ENCODE measurements at regions not wholly inside any gene's neighbourhood (a gene's known extent, or its start where the extent isn't known, plus 50 kb on each side); places are given as distances from the start of the nearest gene placed in this dataset.
"Not testable (repeated sequence)": the region's sequence is repeated elsewhere in the genome, so short reads cannot be mapped to it uniquely, and the experiment has no call there.

GRCh38 chr14:53375599-53375998 lies 222.5 kb upstream of the DDHD1 start:
- Histone ChIP-seq H3K4me3 (ENCODE audit: low read length in 2 of 2) (no peak overlapping the region), H3K27me3 (ENCODE audit: control insufficient read depth in 1 of 2, insufficient read depth in 2 of 2, low read length in 1 of 2) (no peaks in the 10 kb centered on the region), H3K4me1 (ENCODE audit: control insufficient read depth in 1 of 2, insufficient read depth in 2 of 2, low read length in 2 of 2) (no peaks in the 10 kb centered on the region), H3K9me3 (ENCODE audit: control insufficient read depth, low read length) (no peaks in the 10 kb centered on the region), H3K36me3 (ENCODE audit: control insufficient read depth in 1 of 2, insufficient read depth in 2 of 2, low read length in 1 of 2) (no peaks in the 10 kb centered on the region), H3K27ac (ENCODE audit: low read depth in 1 of 2, low read length in 2 of 2) (no peak overlapping the region)
- intact Hi-C loops (cut with DNase I): no loop called here
- ATAC-seq (ENCODE audit: low FRiP score): no peak
- DNase-seq: no peak
- 4 to 9% methylated on average over 3 of the region's 3 CpGs for WGBS, 2 donors

GRCh38 chr14:53368711-53369201 lies 215.6 kb upstream of the DDHD1 start:
- H3K36me3 ChIP-seq (ENCODE audit: control insufficient read depth in 1 of 2, insufficient read depth in 2 of 2, low read length in 1 of 2): no peaks in the 10 kb centered on the region
- H3K27me3 ChIP-seq (ENCODE audit: control insufficient read depth in 1 of 2, insufficient read depth in 2 of 2, low read length in 1 of 2): no peaks in the 10 kb centered on the region
- peaks cover 2 to 6% of the 10 kb centered on the region in 2 donors for H3K4me1 ChIP-seq (ENCODE audit: control insufficient read depth in 1 of 2, insufficient read depth in 2 of 2, low read length in 2 of 2)
- H3K27ac ChIP-seq (ENCODE audit: low read depth in 1 of 2, low read length in 2 of 2): no peak overlapping the region
- intact Hi-C loops (cut with DNase I): no loop called here
- no peak overlapping the region for H3K4me3 ChIP-seq (ENCODE audit: low read length in 2 of 2)
- DNase-seq: no peak
- no peak for ATAC-seq (ENCODE audit: low FRiP score)
- no peaks in the 10 kb centered on the region for H3K9me3 ChIP-seq (ENCODE audit: control insufficient read depth, low read length)

GRCh38 chr14:53368066-53368465 lies 214.9 kb upstream of the DDHD1 start:
- Histone ChIP-seq H3K27me3 (ENCODE audit: control insufficient read depth in 1 of 2, insufficient read depth in 2 of 2, low read length in 1 of 2) (no peaks in the 10 kb centered on the region), H3K36me3 (ENCODE audit: control insufficient read depth in 1 of 2, insufficient read depth in 2 of 2, low read length in 1 of 2) (no peaks in the 10 kb centered on the region), H3K9me3 (ENCODE audit: control insufficient read depth, low read length) (no peaks in the 10 kb centered on the region), H3K27ac (ENCODE audit: low read depth in 1 of 2, low read length in 2 of 2) (no peak overlapping the region), H3K4me3 (ENCODE audit: low read length in 2 of 2) (no peak overlapping the region), H3K4me1 (ENCODE audit: control insufficient read depth in 1 of 2, insufficient read depth in 2 of 2, low read length in 2 of 2) (peaks cover 2 to 6% of the 10 kb centered on the region in 2 donors)
- 12 to 16% methylated on average over 4 of the region's 4 CpGs for WGBS, 2 donors
- intact Hi-C loops (cut with DNase I): no loop called here
- no peak for DNase-seq
- no peak for ATAC-seq (ENCODE audit: low FRiP score)

GRCh38 chr14:53367644-53368026 lies 214.5 kb upstream of the DDHD1 start:
- DNase-seq (no peak), ATAC-seq (ENCODE audit: low FRiP score) (peak; percentile 68)
- WGBS, 2 donors: 7 to 19% methylated on average over 4 of the region's 4 CpGs
- Histone ChIP-seq H3K4me1 (ENCODE audit: control insufficient read depth in 1 of 2, insufficient read depth in 2 of 2, low read length in 2 of 2) (peaks cover 2 to 6% of the 10 kb centered on the region in 2 donors), H3K36me3 (ENCODE audit: control insufficient read depth in 1 of 2, insufficient read depth in 2 of 2, low read length in 1 of 2) (no peaks in the 10 kb centered on the region), H3K27ac (ENCODE audit: low read depth in 1 of 2, low read length in 2 of 2) (no peak overlapping the region), H3K27me3 (ENCODE audit: control insufficient read depth in 1 of 2, insufficient read depth in 2 of 2, low read length in 1 of 2) (no peaks in the 10 kb centered on the region), H3K9me3 (ENCODE audit: control insufficient read depth, low read length) (no peaks in the 10 kb centered on the region), H3K4me3 (ENCODE audit: low read length in 2 of 2) (no peak overlapping the region)
- intact Hi-C loops (cut with DNase I): no loop called here

DNA sequence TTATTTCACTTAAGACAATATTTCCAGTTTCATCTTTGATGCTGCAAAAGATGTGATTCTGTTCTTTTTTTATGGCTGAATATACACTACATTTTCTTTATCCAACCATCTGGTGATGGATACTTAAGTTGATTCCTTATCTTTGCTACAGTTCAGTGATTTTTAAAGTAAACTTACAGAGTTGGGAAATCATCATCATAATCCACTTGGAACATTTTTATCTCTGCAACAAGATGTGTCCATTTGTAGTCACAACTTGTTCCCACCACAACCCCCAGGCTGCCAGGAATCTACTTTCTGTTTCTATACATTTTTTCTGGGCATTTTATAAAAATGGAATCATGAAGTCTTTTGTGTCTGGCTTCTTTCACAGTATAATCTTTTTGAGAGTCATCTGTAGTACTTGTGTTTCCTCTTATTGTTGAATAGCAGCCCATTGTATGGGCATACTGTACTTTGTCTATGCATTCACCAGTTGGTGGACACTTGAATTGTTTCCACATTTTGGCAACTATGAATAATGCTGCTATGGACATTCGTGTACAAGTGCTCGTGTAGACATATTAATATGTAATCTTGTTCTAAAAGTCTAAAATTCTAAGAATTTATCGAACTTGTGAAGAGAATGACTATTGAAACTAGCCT lies 212.5 kb upstream of the DDHD1 start:
- no peaks in the 10 kb centered on the region for H3K36me3 ChIP-seq (ENCODE audit: control insufficient read depth in 1 of 2, insufficient read depth in 2 of 2, low read length in 1 of 2)
- DNase-seq (no peak), ATAC-seq (ENCODE audit: low FRiP score) (no peak)
- no peak overlapping the region for H3K4me3 ChIP-seq (ENCODE audit: low read length in 2 of 2)
- no peaks in the 10 kb centered on the region for H3K27me3 ChIP-seq (ENCODE audit: control insufficient read depth in 1 of 2, insufficient read depth in 2 of 2, low read length in 1 of 2)
- no peak overlapping the region for H3K27ac ChIP-seq (ENCODE audit: low read depth in 1 of 2, low read length in 2 of 2)
- peaks cover 2 to 6% of the 10 kb centered on the region in 2 donors for H3K4me1 ChIP-seq (ENCODE audit: control insufficient read depth in 1 of 2, insufficient read depth in 2 of 2, low read length in 2 of 2)
- H3K9me3 ChIP-seq (ENCODE audit: control insufficient read depth, low read length): peaks cover 1% of the 10 kb centered on the region
- intact Hi-C loops (cut with DNase I): no loop called here
- WGBS, 2 donors: 89 to 92% methylated on average over 3 of the region's 3 CpGs

- DNase-seq; H3K27me3 ChIP-seq (ENCODE audit: control insufficient read depth in 1 of 2, insufficient read depth in 2 of 2, low read length in 1 of 2); ATAC-seq (ENCODE audit: low FRiP score); H3K4me3 ChIP-seq (ENCODE audit: low read length in 2 of 2); intact Hi-C loops (cut with DNase I); H3K4me1 ChIP-seq (ENCODE audit: control insufficient read depth in 1 of 2, insufficient read depth in 2 of 2, low read length in 2 of 2); H3K36me3 ChIP-seq (ENCODE audit: control insufficient read depth in 1 of 2, insufficient read depth in 2 of 2, low read length in 1 of 2); H3K27ac ChIP-seq (ENCODE audit: low read depth in 1 of 2, low read length in 2 of 2); H3K9me3 ChIP-seq (ENCODE audit: control insufficient read depth, low read length): not testable (repeated sequence)
- 93 to 100% methylated on average over 2 of the region's 2 CpGs for WGBS, 2 donors
Observed at GRCh38 chr14:53362916-53363315, 209.8 kb upstream of the DDHD1 start.

- Histone ChIP-seq H3K9me3 (ENCODE audit: control insufficient read depth, low read length) (peaks cover 1% of the 10 kb centered on the region), H3K27ac (ENCODE audit: low read depth in 1 of 2, low read length in 2 of 2) (no peak overlapping the region), H3K4me3 (ENCODE audit: low read length in 2 of 2) (no peak overlapping the region), H3K4me1 (ENCODE audit: control insufficient read depth in 1 of 2, insufficient read depth in 2 of 2, low read length in 2 of 2) (no peaks in the 10 kb centered on the region), H3K27me3 (ENCODE audit: control insufficient read depth in 1 of 2, insufficient read depth in 2 of 2, low read length in 1 of 2) (no peaks in the 10 kb centered on the region), H3K36me3 (ENCODE audit: control insufficient read depth in 1 of 2, insufficient read depth in 2 of 2, low read length in 1 of 2) (no peaks in the 10 kb centered on the region)
- intact Hi-C loops (cut with DNase I): no loop called here
- ATAC-seq (ENCODE audit: low FRiP score) (peak; percentile 11), DNase-seq (no peak)
Observed at GRCh38 chr14:53360829-53361228, 207.7 kb upstream of the DDHD1 start.

- H3K9me3 ChIP-seq (ENCODE audit: control insufficient read depth, low read length): peaks cover 1% of the 10 kb centered on the region
- H3K27me3 ChIP-seq (ENCODE audit: control insufficient read depth in 1 of 2, insufficient read depth in 2 of 2, low read length in 1 of 2): no peaks in the 10 kb centered on the region
- H3K27ac ChIP-seq (ENCODE audit: low read depth in 1 of 2, low read length in 2 of 2): no peak overlapping the region
- no peaks in the 10 kb centered on the region for H3K36me3 ChIP-seq (ENCODE audit: control insufficient read depth in 1 of 2, insufficient read depth in 2 of 2, low read length in 1 of 2)
- ATAC-seq (ENCODE audit: low FRiP score) (no peak), DNase-seq (no peak)
- intact Hi-C loops (cut with DNase I): no loop called here
- H3K4me3 ChIP-seq (ENCODE audit: low read length in 2 of 2): no peak overlapping the region
- no peaks in the 10 kb centered on the region for H3K4me1 ChIP-seq (ENCODE audit: control insufficient read depth in 1 of 2, insufficient read depth in 2 of 2, low read length in 2 of 2)
Observed at GRCh38 chr14:53358166-53358565, 205.0 kb upstream of the DDHD1 start.

- intact Hi-C loops (cut with DNase I): no loop called here
- Histone ChIP-seq H3K4me3 (ENCODE audit: low read length in 2 of 2) (no peak overlapping the region), H3K27ac (ENCODE audit: low read depth in 1 of 2, low read length in 2 of 2) (no peak overlapping the region), H3K9me3 (ENCODE audit: control insufficient read depth, low read length) (no peaks in the 10 kb centered on the region), H3K4me1 (ENCODE audit: control insufficient read depth in 1 of 2, insufficient read depth in 2 of 2, low read length in 2 of 2) (no peaks in the 10 kb centered on the region), H3K36me3 (ENCODE audit: control insufficient read depth in 1 of 2, insufficient read depth in 2 of 2, low read length in 1 of 2) (no peaks in the 10 kb centered on the region), H3K27me3 (ENCODE audit: control insufficient read depth in 1 of 2, insufficient read depth in 2 of 2, low read length in 1 of 2) (no peaks in the 10 kb centered on the region)
- 78 to 80% methylated on average over 4 of the region's 4 CpGs for WGBS, 2 donors
- no peak for DNase-seq
- ATAC-seq (ENCODE audit: low FRiP score): no peak
Observed at GRCh38 chr14:53356361-53357150, 203.4 kb upstream of the DDHD1 start.

Measured in aorta (tissue), 5 donors.